Spleen (tissue), 11 donors: ENCODE measurements at regions not wholly inside any gene's neighbourhood (a gene's known extent, or its start where the extent isn't known, plus 50 kb on each side); places are given as distances from the start of the nearest gene placed in this dataset.

ENCODE experiments used
- DNase-seq: peaks from one replicate; pipeline ENCODE4 v3.0.0-alpha.2; 2020
- H3K27ac ChIP-seq, 8 donors: fragments of 200-600 bp; sonication (generic) in 7 of 8; 1 replicate in 4 of 8; 2 replicates in 4 of 8; pipeline versions ENCODE4 v1.5.0 to v1.8.0; 2016 to 2021; ENCODE audit warnings: inconsistent platforms in 4 of 8, mild to moderate bottlenecking in 4 of 8, moderate library complexity in 1 of 8
- H3K27me3 ChIP-seq, 7 donors: fragments of 200-600 bp; sonication (generic) in 6 of 7; replicated peaks in 1 of 7; 1 replicate in 4 of 7; 2 replicates in 3 of 7; pipeline versions ENCODE4 v1.5.0 to v1.8.0; 2016 to 2021; ENCODE audit warnings: inconsistent platforms in 3 of 7, mild to moderate bottlenecking in 1 of 7
- H3K36me3 ChIP-seq, 6 donors: fragments of 200-600 bp; sonication (generic) in 5 of 6; 1 replicate in 4 of 6; 2 replicates in 2 of 6; pipeline versions ENCODE4 v1.5.0 to v1.8.0; 2016 to 2021; ENCODE audit warnings: inconsistent platforms in 2 of 6
- H3K4me1 ChIP-seq, 6 donors: fragments of 200-600 bp; sonication (generic) in 5 of 6; 1 replicate in 3 of 6; 2 replicates in 3 of 6; pipeline versions ENCODE4 v1.5.0 to v1.8.0; 2016 to 2021; ENCODE audit warnings: inconsistent platforms in 3 of 6
- H3K4me3 ChIP-seq, 8 donors: fragments of 200-600 bp; sonication (generic) in 7 of 8; 1 replicate in 4 of 8; 2 replicates in 4 of 8; pipeline versions ENCODE4 v1.5.0 to v1.8.0; 2016 to 2021; ENCODE audit warnings: inconsistent platforms in 4 of 8, mild to moderate bottlenecking in 4 of 8, moderate library complexity in 2 of 8
- H3K9me3 ChIP-seq, 8 donors: fragments of 200-600 bp; sonication (generic) in 7 of 8; 1 replicate in 4 of 8; 2 replicates in 4 of 8; pipeline versions ENCODE4 v1.5.0 to v1.8.0; 2016 to 2021; ENCODE audit warnings: inconsistent platforms in 4 of 8
- CTCF ChIP-seq, 11 experiments: fragments of 200-600 bp in 7 of 11; fragments of 450-650 bp in 4 of 11; sonication (generic) in 4 of 11; IDR thresholded peaks in 8 of 11; conservative IDR thresholded peaks in 3 of 11; 1 replicate in 7 of 11; 2 replicates in 4 of 11; pipeline versions ENCODE4 v1.4.0 to v1.8.0; 2016 to 2021; ENCODE audit warnings: antibody characterized with exemption in 11 of 11, inconsistent platforms in 4 of 11, mild to moderate bottlenecking in 1 of 11
- POLR2A ChIP-seq, 3 donors: fragments of 450-650 bp; IDR thresholded peaks; one replicate each; pipeline ENCODE4 v1.5.1; 2017; ENCODE audit warnings: antibody characterized with exemption in 3 of 3, mild to moderate bottlenecking in 1 of 3
- POLR2AphosphoS5 ChIP-seq, 3 donors: sonication (generic); formaldehyde crosslinking; IDR thresholded peaks; one replicate each; pipeline ENCODE4 v1.5.1; 2017; ENCODE audit warnings: antibody characterized with exemption in 3 of 3
- WGBS, 5 donors: extraction: QIAGEN DNeasy Blood & Tissue Kit in 3 of 5; methylation state at CpG; one replicate each; pipeline versions ENCODE4 v1.1.5 to v1.1.7; 2013 to 2018; 5-methylcytosine and 5-hydroxymethylcytosine counted together
- intact Hi-C: fragments of 100-400 bp; cut with DNase I; formaldehyde crosslinking; loops from one replicate; pipeline ENCODE4 v1.15.0; 2023; ENCODE audit warnings: low total_unique reads
- donor health status: healthy with polysubstance abuse.
- donor health status: DM: no; HTN: no; CAD: no; lungs with moderate emphysema.
- donor health status: DM: no; HTN: no; CAD: no.
- donor health status: Bipolar disorder and iron deficiency.
- donor health status: healthy.
- donor health status: DM: no; HTN: no; CAD: no.
- donor health status: DM: yes; HTN: yes; CAD: no.

GRCh38 chr3:24646790-24647189, 152.1 kb upstream of the THRB start:
- H3K4me1 ChIP-seq: peaks cover 0 to 5% (median 0%) of the 10 kb centered on the region in 6 donors
- TF ChIP-seq CTCF (IDR thresholded peaks at IDR 0.05 in 8 of 11, conservative IDR thresholded peaks at IDR 0.05 in 3 of 11) (no peak), POLR2A (IDR thresholded peaks at IDR 0.05) (no peak), POLR2AphosphoS5 (IDR thresholded peaks at IDR 0.05) (no peak)
- H3K27me3 ChIP-seq: no peaks in the 10 kb centered on the region
- no peak overlapping the region for H3K4me3 ChIP-seq
- H3K36me3 ChIP-seq: no peaks in the 10 kb centered on the region
- no peaks in the 10 kb centered on the region for H3K9me3 ChIP-seq
- no peak for DNase-seq
- 86 to 94% (median 91%) methylated on average over 2 of the region's 2 CpGs for WGBS, 5 donors
- intact Hi-C loops: no loop called here
- H3K27ac ChIP-seq: no peak overlapping the region

GRCh38 chr3:24648063-24648462, 153.4 kb upstream of the THRB start:
- Histone ChIP-seq H3K4me1 (no peaks in the 10 kb centered on the region), H3K4me3 (no peak overlapping the region), H3K36me3 (no peaks in the 10 kb centered on the region), H3K27me3 (no peaks in the 10 kb centered on the region), H3K9me3 (no peaks in the 10 kb centered on the region), H3K27ac (no peak overlapping the region)
- no peak for TF ChIP-seq POLR2A (IDR thresholded peaks at IDR 0.05)
- TF ChIP-seq POLR2AphosphoS5 (IDR thresholded peaks at IDR 0.05): no peak
- no peak for TF ChIP-seq CTCF (IDR thresholded peaks at IDR 0.05 in 8 of 11, conservative IDR thresholded peaks at IDR 0.05 in 3 of 11)
- DNase-seq: no peak
- 80 to 89% (median 83%) methylated on average over 2 of the region's 2 CpGs for WGBS, 5 donors
- intact Hi-C loops: no loop called here

GRCh38 chr3:24650839-24651238, 156.2 kb upstream of the THRB start:
- intact Hi-C loops: no loop called here
- Histone ChIP-seq H3K4me3 (no peak overlapping the region), H3K4me1 (no peaks in the 10 kb centered on the region), H3K27ac (no peak overlapping the region), H3K36me3 (no peaks in the 10 kb centered on the region), H3K9me3 (peaks cover 0 to 10% (median 7%) of the 10 kb centered on the region in 8 donors), H3K27me3 (no peaks in the 10 kb centered on the region)
- DNase-seq: no peak
- WGBS, 5 donors: 78 to 91% (median 84%) methylated on average over 1 of the region's 1 CpG
- no peak for TF ChIP-seq POLR2AphosphoS5 (IDR thresholded peaks at IDR 0.05)
- TF ChIP-seq CTCF (IDR thresholded peaks at IDR 0.05 in 8 of 11, conservative IDR thresholded peaks at IDR 0.05 in 3 of 11): no peak
- no peak for TF ChIP-seq POLR2A (IDR thresholded peaks at IDR 0.05)

GRCh38 chr3:24657870-24658510, 163.3 kb upstream of the THRB start:
- DNase-seq: no peak
- no peak for TF ChIP-seq POLR2AphosphoS5 (IDR thresholded peaks at IDR 0.05)
- TF ChIP-seq POLR2A (IDR thresholded peaks at IDR 0.05): no peak
- no peak for TF ChIP-seq CTCF (IDR thresholded peaks at IDR 0.05 in 8 of 11, conservative IDR thresholded peaks at IDR 0.05 in 3 of 11)
- Histone ChIP-seq H3K27ac (no peak overlapping the region), H3K4me3 (no peak overlapping the region), H3K27me3 (no peaks in the 10 kb centered on the region), H3K36me3 (no peaks in the 10 kb centered on the region), H3K9me3 (peaks cover 0 to 23% (median 15%) of the 10 kb centered on the region in 8 donors), H3K4me1 (no peaks in the 10 kb centered on the region)
- intact Hi-C loops: no loop called here
- 63 to 80% (median 71%) methylated on average over 1 of the region's 1 CpG for WGBS, 5 donors
